DND-41 (cell line): ENCODE measurements at regions not wholly inside any gene's neighbourhood (a gene's known extent, or its start where the extent isn't known, plus 50 kb on each side); places are given as distances from the start of the nearest gene placed in this dataset.
A peak's percentile ranks its signal among the peaks of the same experiment; 100 is the strongest.

Experiments used
- ATAC-seq: fragments of 200-7000 bp; cut with Tn5 transposase; 3 replicates; pipeline ENCODE4 v1.9.1; 2021; ENCODE audit warnings: low read depth; ENCODE audit not compliant: insufficient read depth
- DNase-seq: peaks from one replicate; pipeline ENCODE4 v3.0.0-alpha.2; 2020
- H2AFZ ChIP-seq: 2 replicates; pipeline ENCODE4 v1.6.0; 2012; ENCODE audit warnings: low read depth, low read length
- H3K27ac ChIP-seq: 2 replicates; pipeline ENCODE4 v1.5.1; 2012; ENCODE audit warnings: low read length, inconsistent platforms
- H3K27me3 ChIP-seq: fragments of 200-600 bp; sonication (generic); 2 replicates; pipeline ENCODE4 v1.6.0; 2012; ENCODE audit warnings: low read length, mild to moderate bottlenecking, inconsistent platforms; ENCODE audit not compliant: insufficient read depth, poor library complexity
- H3K36me3 ChIP-seq: 2 replicates; pipeline ENCODE4 v1.5.1; 2012; ENCODE audit warnings: low read length, inconsistent platforms; ENCODE audit not compliant: insufficient read depth
- H3K4me1 ChIP-seq: 2 replicates; pipeline ENCODE4 v1.5.1; 2012; ENCODE audit warnings: mild to moderate bottlenecking, low read length; ENCODE audit not compliant: insufficient read depth
- H3K4me2 ChIP-seq: 2 replicates; pipeline ENCODE4 v1.6.0; 2012; ENCODE audit warnings: mild to moderate bottlenecking, moderate library complexity, low read length, inconsistent platforms; ENCODE audit not compliant: insufficient read depth
- H3K4me3 ChIP-seq, 2 experiments: fragments of 200-600 bp in 1 of 2; shearing (Covaris generic) in 1 of 2; 2 replicates each; pipeline ENCODE4 v1.5.1; 2012 to 2016; ENCODE audit warnings: inconsistent platforms in 2 of 2, low read length in 2 of 2, mild to moderate bottlenecking in 2 of 2, low read depth in 1 of 2, moderate library complexity in 1 of 2
- H3K79me2 ChIP-seq: 2 replicates; pipeline ENCODE4 v1.6.0; 2012; ENCODE audit warnings: low read length, inconsistent platforms; ENCODE audit not compliant: insufficient read depth
- H3K9ac ChIP-seq: 2 replicates; pipeline ENCODE4 v1.6.0; 2012; ENCODE audit warnings: low read depth, mild to moderate bottlenecking, inconsistent platforms, low read length, moderate library complexity
- H3K9me3 ChIP-seq: 2 replicates; pipeline ENCODE4 v1.5.1; 2012; ENCODE audit warnings: low read length, moderate library complexity, mild to moderate bottlenecking, inconsistent platforms; ENCODE audit not compliant: insufficient read depth, severe bottlenecking
- H4K20me1 ChIP-seq: 2 replicates; pipeline ENCODE4 v1.6.0; 2012; ENCODE audit warnings: low read length; ENCODE audit not compliant: insufficient read depth
- EZH2 ChIP-seq: IDR thresholded peaks from 3 replicates; pipeline ENCODE4 v1.6.1; 2012; ENCODE audit warnings: borderline replicate concordance, low read depth, mild to moderate bottlenecking, moderate library complexity, low read length, inconsistent platforms; ENCODE audit not compliant: severe bottlenecking
- TF ChIP-seq, protein P1 (sequence below): IDR thresholded peaks from 2 replicates; pipeline ENCODE4 v1.5.1; 2012; ENCODE audit warnings: borderline replicate concordance, low read length, moderate library complexity, mild to moderate bottlenecking; ENCODE audit not compliant: poor library complexity, severe bottlenecking; ENCODE audit errors: extremely low read depth

DNA sequence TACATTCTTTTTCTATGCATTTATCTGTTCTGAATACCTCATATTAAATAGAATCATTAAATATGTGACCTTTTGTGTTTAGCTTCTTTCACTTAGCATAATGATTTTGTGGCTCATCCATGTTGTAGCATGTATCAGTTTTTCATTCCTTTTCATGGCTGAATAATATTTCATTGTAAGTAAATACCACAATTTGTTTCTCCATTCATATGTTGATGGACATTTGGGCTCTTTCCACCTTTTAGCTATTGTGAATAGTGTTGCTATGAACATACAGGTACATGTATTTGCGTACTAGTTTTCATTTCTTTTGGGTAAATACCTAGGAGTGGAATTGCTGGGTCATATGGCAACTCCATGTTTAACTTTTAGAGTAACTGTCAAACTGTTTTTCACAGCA is 85.1 kb downstream of the GNL3L start:
- Histone ChIP-seq H3K4me2 (no peak overlapping the region), H3K27me3 (no peaks in the 10 kb centered on the region), H4K20me1 (no peaks in the 10 kb centered on the region), H3K4me3 (no peak overlapping the region), H3K9ac (no peak overlapping the region), H3K27ac (no peak overlapping the region), H3K79me2 (no peaks in the 10 kb centered on the region), H3K36me3 (no peaks in the 10 kb centered on the region), H3K4me1 (no peaks in the 10 kb centered on the region), H3K9me3 (no peaks in the 10 kb centered on the region), H2AFZ (no peak overlapping the region)
- DNase-seq (no peak), ATAC-seq (no peak)
- TF ChIP-seq, protein P1, sequence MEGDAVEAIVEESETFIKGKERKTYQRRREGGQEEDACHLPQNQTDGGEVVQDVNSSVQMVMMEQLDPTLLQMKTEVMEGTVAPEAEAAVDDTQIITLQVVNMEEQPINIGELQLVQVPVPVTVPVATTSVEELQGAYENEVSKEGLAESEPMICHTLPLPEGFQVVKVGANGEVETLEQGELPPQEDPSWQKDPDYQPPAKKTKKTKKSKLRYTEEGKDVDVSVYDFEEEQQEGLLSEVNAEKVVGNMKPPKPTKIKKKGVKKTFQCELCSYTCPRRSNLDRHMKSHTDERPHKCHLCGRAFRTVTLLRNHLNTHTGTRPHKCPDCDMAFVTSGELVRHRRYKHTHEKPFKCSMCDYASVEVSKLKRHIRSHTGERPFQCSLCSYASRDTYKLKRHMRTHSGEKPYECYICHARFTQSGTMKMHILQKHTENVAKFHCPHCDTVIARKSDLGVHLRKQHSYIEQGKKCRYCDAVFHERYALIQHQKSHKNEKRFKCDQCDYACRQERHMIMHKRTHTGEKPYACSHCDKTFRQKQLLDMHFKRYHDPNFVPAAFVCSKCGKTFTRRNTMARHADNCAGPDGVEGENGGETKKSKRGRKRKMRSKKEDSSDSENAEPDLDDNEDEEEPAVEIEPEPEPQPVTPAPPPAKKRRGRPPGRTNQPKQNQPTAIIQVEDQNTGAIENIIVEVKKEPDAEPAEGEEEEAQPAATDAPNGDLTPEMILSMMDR, result no peak
- TF ChIP-seq EZH2, result no peak

DNA sequence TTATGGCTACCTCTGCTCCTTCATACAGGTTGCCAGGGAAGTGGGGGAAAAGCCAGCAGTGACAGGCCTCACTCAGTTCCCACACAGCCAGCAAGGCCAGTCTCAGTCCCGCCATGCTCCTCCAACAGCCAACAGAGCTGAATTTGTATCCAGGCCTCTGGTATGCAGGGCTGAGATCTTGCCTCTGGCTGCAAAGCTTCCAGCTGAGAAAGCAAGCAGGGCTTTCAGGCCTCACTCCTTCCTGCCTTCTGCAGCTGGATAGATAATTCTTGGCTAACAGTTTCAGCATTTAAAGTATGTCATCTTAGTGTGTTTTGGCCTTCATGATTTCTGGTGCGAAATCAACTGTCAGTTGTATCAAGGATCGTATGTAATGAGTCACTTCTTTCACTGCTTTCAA is 103.6 kb downstream of the GNL3L start:
- Histone ChIP-seq H3K4me3 (no peak overlapping the region), H3K27ac (no peak overlapping the region), H3K4me1 (peaks cover 4% of the 10 kb centered on the region), H3K9me3 (no peaks in the 10 kb centered on the region), H2AFZ (no peak overlapping the region), H3K36me3 (no peaks in the 10 kb centered on the region), H3K27me3 (no peaks in the 10 kb centered on the region), H3K4me2 (no peak overlapping the region), H4K20me1 (no peaks in the 10 kb centered on the region), H3K9ac (no peak overlapping the region), H3K79me2 (no peaks in the 10 kb centered on the region)
- no peak for DNase-seq
- TF ChIP-seq EZH2, result no peak
- TF ChIP-seq, protein P1, result no peak
- no peak for ATAC-seq

DNA sequence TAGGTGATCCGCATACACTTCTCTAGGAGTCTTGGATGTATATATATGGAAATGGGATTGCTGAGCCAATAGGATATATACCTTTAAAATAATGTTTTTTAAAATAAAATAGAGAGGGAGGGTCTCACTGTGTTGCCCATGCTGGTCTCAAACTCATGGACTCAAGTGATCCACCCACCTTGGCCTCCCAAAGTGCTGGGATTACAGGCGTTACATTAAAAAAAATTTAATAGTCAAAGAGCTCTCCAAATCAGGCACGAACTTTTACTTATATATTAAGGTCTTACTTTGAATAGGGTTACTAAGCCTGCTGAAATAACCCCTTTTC is 109.0 kb downstream of the GNL3L start:
- peak overlapping the region in 1 of 2 experiments; percentile 56; a peak in 3 of 4 replicates for H3K4me3 ChIP-seq
- H4K20me1 ChIP-seq, result no peaks in the 10 kb centered on the region
- peak overlapping the region; percentile 97 for H3K27ac ChIP-seq
- H3K9ac ChIP-seq, result peak overlapping the region; percentile 64
- H3K27me3 ChIP-seq, result no peaks in the 10 kb centered on the region
- H3K4me2 ChIP-seq, result peak overlapping the region; percentile 58
- TF ChIP-seq, protein P1, result no peak
- no peak for TF ChIP-seq EZH2
- H3K36me3 ChIP-seq, result no peaks in the 10 kb centered on the region
- ATAC-seq, result no peak
- no peak for DNase-seq
- no peaks in the 10 kb centered on the region for H3K79me2 ChIP-seq
- H3K4me1 ChIP-seq, result peaks cover 19% of the 10 kb centered on the region
- H2AFZ ChIP-seq, result peak overlapping the region; percentile 76
- no peaks in the 10 kb centered on the region for H3K9me3 ChIP-seq
